ENCODE measurements at regions not wholly inside any gene's neighbourhood (a gene's known extent, or its start where the extent isn't known, plus 50 kb on each side); places are given as distances from the start of the nearest gene placed in this dataset.

DNA sequence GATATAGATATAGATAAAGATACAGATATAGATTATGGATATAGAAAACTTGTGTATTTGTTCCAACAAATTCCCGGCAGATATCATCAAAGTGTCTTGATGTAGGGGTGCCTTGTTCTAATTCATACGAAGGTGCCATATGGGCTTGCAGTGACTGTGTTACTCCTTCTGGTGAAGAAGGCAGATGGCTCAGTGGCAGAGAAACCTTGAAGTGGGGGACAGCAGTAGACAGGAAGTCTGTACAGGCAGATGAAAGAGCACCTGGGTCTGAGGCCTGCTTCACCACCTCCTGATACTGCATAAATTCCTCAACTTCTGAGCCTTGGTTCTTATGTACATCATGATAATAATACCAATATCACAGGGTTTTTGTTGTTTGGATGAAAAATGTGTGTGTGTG is 179.5 kb upstream of the GATB start:
- DNase-seq (ENCODE audit: low spot score) = no peak

DNA sequence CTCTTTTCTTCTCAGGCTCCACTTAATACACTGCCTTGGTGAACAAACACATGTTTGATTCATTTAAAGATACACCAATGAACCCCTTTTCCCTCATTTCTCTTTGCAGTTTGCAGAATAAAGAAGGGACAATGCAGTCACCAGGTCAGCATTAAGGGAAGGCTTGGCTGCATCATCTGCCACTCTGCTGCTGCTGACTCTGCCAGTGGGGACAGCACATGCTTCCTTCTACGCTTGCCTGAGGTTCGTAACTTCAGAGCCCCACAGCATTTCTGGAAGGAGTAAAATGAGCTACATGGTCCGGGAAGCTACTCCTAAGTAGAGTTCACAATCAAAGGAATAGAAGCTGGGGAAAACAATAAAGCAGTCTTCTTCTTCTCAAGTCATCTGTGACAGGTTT is 178.9 kb upstream of the GATB start:
- no peak for DNase-seq (ENCODE audit: low spot score)

DNA sequence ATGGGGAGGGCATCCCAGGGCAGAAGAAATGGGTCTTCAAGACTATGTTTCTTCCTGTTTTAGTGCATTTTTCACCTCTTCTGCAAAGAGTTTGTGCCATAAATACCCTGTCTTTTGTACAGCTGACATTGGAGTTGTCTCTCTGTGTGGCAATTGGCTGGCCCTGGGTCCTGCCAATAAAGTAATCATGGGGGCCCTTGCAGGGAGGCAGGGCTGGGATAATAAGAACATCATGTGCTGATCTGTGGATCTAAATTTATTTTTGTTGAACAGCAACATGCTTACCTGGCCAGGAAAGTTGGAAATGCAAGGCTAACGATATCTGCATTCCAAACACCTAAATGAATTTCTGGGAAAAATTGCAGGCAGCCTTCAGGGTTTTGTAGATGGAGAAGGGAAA is 174.6 kb upstream of the GATB start:
- no peak for DNase-seq (ENCODE audit: low spot score)

DNA sequence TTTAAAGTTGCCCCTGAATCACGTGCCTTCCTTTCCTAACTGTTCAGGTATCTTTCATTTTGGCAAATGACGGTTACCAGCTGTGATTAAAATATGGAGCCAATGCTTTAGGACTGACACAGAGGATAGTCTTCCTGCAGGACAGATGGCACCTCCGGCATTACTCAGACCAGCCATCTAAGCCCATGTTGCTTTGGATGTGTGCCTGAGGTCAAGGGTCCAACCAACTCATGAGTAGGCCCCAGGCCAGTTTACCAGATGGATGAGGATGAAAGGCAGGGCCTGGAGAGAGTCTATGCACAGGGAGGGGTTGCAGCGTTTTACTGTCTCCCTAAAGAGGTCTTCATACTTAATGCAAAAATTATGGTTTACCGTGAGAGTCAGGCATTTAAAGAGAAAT is 174.0 kb upstream of the GATB start:
- no peak for DNase-seq (ENCODE audit: low spot score)

DNA sequence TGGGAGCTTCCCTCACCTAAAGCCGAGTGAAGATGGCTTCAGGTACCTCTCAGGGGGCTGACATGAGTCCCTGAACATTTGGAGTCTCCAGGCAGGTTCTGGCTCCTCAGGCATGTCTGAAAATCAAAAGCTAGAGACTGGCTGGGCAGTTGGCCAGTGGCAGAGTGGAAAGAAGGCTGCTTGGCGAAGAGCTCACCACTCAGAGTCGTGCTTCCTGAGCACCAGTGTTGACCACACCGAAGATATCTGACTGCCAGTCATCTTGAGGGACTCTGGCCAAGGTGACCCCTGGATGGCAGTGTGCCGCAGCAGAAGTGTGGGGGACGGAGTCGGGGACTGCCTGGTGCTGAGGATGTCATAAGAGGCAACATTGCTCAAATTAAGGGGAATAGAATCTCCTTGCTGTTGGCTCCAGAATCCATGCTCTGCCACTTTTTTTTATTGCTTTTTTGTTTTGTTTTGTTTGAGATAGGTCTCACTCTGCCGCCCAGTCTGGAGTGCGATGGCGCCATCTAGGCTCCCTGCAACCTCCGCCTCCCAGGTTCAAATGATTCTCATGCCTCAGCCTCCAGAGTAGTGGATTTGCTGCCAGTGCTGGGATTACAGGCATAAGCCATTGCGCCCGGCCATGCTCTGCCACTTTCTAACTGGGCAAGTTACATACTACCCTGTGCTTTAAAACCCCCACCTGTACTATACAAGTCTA is 172.5 kb upstream of the GATB start:
- no peak for DNase-seq (ENCODE audit: low spot score)

DNA sequence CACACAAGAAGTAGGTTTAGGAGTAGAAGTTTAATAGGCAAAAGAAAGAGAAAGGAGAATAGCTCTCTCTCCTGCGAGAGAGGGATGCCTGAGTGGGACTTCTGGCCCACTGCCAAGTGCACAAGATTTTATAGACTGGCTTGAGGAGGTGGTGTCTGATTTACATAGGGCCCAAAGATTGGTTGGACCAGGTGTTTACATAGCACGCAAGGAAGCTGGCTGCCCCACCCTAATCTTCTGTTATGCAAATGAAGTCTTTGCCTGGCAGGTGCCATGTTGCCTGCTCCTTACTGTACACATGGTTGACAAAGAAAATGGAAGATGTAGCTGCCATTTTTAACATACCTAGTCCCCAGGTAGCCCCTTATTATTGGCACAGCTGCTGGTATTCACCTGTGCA is 170.8 kb upstream of the GATB start:
- no peak for DNase-seq (ENCODE audit: low spot score)

DNA sequence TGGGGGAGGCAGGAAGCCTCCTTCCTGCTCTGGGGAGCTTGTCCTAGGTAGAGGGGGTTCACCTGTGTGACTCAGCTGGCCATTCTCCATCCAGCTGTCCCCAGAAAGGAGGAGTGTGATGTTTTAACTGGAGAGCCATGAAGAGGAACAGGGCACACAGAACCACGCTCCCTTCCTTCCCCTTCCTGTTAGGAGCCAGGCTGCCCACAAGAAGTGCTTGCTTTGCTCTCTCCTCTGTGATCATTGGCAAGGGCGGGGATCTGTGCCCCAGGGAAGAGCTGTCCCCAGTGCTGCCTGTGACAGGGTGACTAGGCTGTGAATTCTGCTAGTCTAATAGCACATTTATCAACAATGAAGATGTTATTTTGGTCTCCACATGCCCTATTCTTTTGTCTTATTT is 169.6 kb upstream of the GATB start:
- no peak for DNase-seq (ENCODE audit: low spot score)

DNA sequence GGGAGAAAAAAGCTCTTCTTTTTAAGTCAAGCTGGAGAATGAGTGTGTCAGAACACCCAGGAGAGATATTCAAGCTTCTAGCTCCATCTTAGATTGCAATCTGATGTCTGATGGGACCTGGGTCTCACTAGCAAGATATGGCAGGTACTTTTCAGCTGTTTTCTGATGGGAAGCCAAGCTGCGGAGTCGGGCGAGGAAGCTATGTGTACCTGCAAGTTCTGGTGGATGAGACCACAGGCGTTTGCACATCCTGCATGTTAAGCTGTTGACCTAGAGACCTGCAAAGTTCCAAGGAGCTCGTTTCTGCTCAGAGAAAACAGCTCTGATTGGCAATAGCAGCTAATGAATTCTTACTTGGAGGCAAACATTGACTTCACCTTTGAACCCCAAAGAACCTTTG is 167.3 kb upstream of the GATB start:
- no peak for DNase-seq (ENCODE audit: low spot score)

DNA sequence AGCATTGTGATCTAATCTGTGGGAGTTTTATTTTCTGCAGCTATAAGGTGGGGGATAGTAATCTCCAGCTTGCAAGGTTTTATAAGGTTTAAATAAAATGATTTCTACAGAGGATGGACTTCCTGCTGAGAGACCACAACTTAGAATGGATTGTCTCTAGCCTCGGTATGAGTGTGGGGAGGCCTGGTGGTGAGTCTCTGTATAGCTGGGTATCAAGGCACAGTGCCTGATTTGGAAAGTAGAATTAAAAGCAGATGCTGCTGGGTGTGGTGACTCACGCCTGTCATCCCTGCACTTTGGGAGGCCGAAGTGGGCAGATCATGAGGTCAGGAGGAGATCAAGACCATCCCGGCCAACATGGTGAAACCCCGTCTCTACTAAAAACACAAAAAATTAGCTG is 162.0 kb upstream of the GATB start:
- DNase-seq (ENCODE audit: low spot score) = no peak

DNA sequence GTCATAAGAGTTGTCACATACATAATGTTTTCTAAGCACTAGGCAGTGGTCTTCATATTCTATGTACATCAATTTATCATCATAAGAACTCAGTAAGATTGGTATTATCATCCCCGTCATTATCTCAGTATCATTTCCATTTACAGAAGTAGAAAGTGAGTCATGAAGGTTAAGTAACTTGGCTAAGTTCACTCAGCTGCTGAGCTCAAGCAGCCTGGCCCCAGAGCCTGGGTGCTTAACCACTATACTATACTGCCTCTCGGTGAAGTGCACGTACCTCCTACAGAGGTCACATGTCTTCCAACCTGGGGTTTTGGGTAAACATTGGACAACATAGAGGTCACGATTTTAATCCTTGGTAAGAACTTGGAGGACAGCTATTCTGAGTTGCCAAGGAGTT is 161.5 kb upstream of the GATB start:
- no peak for DNase-seq (ENCODE audit: low spot score)

DNA sequence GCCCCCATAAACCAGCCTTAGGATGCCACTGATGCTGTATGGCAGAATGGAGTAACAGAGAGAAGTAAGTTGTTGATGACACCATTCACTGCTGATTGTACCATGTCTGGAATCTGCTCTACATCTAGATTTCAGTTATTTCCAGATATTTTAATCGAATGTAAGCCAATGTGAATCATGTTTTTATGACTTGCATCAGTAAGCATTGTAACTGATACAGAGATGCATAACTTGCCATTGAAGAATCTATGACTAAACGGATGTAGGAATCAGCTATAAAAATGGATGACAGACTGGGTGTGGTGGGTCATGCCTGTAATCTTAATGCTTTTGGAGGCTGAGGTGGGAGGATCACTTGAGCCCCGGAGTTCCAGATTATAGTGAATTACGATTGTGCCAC is 161.0 kb upstream of the GATB start:
- DNase-seq (ENCODE audit: low spot score) = no peak

DNA sequence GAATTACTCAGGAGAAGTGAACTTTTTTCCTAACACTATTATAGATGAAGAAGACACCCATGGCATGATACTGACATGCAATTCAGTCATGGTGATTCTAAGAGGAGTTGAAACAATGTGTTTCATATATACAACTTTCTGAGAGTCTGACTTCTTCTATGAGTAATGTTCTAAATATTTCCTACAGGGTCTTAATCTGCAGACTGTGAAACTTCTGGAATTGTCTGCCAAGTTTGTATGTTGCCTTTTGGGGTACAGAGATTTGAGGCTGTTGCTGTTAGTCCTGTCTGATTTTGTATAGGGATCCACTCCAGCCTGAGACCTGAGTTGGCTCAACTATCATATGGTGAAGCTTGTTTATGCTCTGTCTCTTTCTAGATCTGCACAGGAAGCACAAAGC is 160.6 kb upstream of the GATB start:
- no peak for DNase-seq (ENCODE audit: low spot score)

DNA sequence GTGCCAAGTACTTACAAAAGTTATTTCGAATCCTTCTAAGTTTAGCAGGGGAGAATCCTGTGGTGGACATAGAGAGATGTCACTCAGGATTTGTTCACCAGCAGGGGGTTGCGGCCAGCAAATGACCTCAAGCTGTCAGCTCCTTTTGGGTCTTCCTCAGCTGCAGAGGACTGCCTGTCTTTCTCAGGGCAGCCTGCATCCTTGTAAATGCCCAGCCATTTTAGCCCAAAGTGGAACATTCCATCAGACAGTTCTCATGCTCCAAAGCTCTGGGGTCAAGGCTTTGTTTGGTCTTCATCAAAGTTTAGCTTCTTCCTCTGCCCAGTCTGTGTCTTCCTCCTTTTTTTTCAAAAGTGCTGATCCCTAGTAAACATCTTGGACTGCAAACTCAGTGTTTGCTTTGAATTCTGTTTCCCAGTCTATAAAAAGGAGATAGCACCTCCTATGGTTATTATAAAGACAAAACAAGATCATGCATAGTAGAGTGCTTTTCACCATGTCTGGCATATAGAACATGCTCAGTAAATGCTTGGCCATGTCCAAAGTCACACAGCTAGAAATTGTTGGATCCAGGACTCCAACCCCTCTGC is 156.4 kb upstream of the GATB start:
- no peak for DNase-seq (ENCODE audit: low spot score)

DNA sequence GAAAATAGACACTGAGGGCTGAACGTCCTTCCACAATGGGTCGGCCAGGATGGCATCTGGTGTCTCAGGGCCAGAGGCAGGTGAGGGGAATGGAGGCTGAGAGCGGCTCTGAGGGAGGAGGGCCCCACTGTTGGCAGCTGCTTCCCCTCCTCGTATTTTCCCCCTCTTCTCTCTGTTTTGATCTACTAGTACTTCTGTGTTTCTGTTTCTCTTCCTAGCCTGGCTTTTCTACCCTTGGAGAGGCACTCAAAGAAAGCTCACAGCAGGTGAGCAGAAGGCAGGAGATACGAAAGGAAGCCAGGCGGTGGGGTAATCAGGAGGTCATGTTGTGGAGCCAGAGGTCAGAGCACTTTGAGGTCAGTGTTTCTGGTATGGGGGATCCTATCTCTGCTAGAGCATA is 151.8 kb upstream of the GATB start:
- no peak for DNase-seq (ENCODE audit: low spot score)

DNA sequence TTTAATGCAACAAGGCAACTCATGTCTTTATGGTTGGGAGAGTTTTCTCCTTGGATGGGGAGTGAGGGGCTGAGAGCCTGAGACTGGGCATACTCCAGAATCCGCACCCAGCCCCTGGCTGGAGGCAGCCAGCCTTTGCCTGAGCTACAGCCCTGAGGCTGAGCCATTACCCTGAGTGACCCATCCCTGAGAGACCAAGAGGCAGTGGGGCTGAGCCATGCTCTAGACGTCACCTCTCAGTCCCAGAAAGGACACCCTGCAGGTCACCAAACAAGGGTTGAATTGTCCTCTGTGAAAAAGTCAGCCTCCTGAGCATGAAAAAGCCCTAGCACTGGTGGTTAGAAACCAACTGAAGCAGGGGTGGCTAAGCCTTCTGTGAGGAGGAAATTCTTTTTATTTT is 151.2 kb upstream of the GATB start:
- no peak for DNase-seq (ENCODE audit: low spot score)

DNA sequence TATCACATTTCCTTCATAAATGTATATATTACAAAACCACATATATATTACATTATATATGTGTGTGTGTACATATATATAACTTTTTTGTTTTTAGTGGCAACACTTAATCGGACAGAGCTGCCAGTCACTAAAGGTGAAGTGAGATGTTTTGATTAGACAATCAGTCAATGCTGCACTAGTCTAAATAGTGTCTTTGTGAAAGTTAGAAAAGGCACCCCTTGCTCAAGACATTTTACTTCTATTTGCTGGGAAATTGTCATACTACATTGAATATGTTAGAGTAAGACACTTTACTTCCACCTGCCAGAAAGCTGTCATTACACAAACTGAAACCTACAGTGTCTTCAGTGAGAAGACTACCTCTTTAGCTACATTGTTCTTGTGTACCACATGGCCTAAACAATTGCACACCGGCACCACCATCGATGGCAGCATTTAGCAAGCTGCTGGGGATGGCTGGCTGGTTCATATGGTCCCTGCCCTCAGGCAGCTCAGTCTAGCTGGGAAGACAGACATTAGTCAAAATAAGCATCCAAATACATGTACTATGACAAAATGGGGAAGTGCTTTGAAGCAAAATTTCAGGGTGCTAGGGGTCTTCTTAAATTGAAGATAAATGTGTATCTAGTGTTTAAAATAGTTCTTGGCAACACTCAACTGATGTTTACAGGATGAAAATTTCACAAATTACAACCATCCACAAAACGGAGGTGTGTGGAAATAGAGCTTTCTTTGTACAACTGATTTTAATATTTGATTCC is 148.1 kb upstream of the GATB start:
- no peak for DNase-seq (ENCODE audit: low spot score)

DNA sequence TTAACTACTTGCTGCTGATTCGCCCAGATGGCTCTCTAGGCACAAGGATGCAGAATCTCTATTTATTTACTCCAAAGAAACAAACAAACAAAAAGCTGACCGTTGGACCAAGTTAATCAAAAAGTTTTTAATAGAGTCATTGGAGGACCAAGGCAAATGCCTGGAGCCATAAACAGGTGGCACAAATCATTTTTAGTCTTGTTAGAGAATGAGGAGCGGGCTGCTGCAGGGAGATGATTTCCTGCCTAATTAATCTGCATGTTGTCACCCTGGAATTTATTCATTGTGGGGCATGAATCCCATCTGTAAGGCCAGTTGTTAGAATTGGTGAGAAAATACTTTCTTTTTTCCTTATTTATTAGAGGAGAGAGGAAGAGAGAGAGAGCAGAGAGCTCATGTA is 147.4 kb upstream of the GATB start:
- DNase-seq (ENCODE audit: low spot score) = no peak

DNA sequence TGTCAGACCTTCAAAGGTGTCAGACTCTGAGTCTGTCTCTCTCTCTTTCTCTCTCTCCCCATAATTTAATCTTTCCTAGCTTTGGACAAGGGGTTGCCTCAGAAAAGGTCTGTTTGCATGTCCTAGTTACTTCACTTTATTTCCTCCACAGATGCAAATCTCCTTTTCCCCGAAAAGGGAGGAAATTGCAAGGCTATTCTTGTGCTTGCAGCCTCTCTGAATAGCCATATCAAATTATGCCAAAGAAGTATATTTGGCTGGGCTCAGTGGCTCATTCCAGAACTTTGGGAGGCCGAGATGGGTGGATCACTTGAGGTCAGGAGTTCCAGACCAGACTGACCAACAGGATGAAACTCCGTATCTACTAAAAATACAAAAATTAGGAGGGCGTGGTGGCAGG is 145.6 kb upstream of the GATB start:
- no peak for DNase-seq (ENCODE audit: low spot score)

DNA sequence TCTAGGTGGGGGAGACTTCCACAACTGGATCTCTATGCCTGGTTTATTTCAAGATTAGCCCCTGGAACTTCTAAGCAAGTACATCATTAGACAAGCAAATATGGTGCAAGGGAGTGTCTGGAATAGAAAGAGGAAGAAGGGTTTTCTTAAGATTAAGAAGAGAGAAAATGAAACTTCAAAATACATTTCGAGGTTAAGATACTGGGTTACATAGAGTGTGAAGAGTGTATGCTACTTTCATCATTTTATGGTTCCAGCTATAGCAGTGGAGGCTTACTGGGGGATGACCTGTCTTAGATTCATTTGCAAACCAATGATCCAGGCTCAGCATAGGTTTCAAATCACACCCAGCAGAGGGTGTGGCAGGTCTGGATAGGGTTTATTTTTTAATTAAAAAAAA is 144.4 kb upstream of the GATB start:
- DNase-seq (ENCODE audit: low spot score) = no peak

DNA sequence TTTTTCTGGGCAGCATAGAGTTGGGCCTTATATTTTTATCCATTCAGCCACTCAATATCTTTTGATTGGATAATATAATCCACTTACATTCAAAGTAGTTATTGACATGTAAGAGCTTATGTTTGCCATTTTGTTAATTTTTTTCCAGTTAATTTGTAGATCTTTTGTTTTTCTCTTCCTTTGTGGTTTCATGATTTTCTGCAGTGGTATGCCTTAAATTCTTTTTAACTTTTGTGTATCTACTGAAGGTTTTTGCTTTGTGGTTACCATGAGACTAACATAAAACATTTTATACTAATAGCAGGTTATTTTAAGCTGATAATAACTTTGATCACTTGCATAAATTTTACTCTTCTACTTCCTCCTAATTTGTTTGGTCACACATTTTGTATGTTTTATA is 140.8 kb upstream of the GATB start:
- DNase-seq (ENCODE audit: low spot score) = no peak

DNA sequence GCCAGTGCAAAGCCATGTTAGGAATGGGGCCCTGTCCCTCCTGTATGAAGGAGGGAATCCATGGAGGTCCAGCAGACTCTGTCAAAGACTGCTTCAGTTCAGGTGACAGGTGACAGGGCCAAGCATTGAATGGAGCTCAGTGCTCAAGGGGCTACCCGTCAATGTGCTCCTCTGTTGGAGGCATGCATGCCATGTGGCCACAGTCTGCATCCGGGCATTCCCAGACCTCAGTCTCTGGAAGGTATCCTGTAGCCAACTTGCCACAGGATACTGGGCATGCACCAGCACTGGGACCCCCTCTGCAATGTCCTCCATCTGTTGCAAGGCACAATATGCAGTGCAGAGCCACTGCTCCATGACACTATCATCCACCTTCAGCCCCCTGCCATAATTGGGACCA is 136.1 kb upstream of the GATB start:
- DNase-seq (ENCODE audit: low spot score) = no peak

DNA sequence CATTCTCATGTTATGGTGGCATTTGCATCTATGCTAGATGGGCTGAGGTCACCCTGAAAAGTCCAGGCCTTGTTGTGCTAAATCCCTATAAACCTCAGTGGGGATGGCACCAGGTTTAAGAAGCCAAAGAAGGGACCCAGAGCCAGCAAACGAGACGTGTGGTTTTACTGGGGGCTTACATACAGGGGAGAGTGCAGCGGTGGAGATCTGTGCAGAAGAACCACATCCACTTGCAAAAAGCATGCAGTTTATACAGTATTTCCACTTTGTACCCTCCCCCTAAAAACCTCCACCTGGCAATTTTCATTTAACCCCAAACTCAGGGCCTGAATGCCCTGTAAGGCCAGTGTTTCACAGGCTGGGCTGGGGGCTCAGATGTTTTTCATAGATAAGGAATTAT is 134.9 kb upstream of the GATB start:
- DNase-seq (ENCODE audit: low spot score) = no peak

DNA sequence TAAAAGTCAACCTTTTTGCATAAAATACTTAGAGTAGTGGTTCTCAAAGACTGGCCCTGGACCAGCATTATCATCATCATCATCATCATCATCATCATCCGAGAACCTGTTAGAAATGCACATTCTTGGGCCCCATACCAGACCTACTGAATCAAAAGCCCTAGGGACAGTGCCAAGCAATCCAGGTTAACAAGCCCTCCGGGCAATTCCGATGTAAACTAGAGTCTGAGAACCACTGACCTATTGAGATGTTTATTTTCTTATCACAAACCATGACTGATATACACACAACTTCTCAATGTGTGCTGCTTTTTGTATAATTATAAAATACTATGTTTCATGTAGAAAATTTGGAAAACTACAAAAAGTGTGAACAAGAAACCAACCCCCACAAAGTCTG is 133.4 kb upstream of the GATB start:
- DNase-seq (ENCODE audit: low spot score) = no peak
